ENCODE measurements at regions not wholly inside any gene's neighbourhood (a gene's known extent, or its start where the extent isn't known, plus 50 kb on each side); places are given as distances from the start of the nearest gene placed in this dataset.

DNA sequence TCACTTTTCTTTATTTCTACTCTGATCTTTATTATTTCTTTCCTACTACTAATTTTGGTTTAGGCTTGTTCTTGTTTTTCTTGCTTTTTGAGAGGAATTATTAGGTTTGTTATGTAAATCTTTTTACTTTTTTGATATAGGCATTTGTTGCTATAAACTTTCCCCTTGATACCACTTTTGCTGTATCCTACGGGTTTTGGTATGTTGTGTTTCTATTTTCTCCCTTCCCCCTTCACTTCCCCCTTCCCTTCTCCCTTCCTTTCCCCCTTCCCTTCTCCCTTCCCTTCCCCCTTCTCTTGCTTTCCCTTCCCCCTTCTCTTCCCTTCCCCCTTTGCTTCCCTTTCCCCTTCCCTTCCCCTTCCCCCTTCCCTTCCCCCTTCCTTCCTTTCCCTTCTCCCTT, 529.6 kb downstream of the RAB38 start:
- TF ChIP-seq CTCF (conservative IDR thresholded peaks at IDR 0.05) = no peak
- H3K4ac ChIP-seq (ENCODE audit: low read depth, low read length) = no peak overlapping the region
- no peaks in the 10 kb centered on the region for H3K27me3 Mint-ChIP-seq (ENCODE audit: low read depth)
- H3K27me3 ChIP-seq (ENCODE audit: insufficient read depth, low read length) = no peaks in the 10 kb centered on the region
- no peak overlapping the region for H2BK12ac ChIP-seq (ENCODE audit: insufficient read length, low read depth, low read length)
- no peak for DNase-seq
- no peak overlapping the region for H4K91ac ChIP-seq (ENCODE audit: insufficient read length, low read depth, low read length)
- no peak overlapping the region for H2BK15ac ChIP-seq (ENCODE audit: low read depth, low read length)
- no peaks in the 10 kb centered on the region for H3K79me2 ChIP-seq (ENCODE audit: insufficient read depth, low read length)
- H4K20me1 ChIP-seq (ENCODE audit: control insufficient read depth, insufficient read depth, insufficient read length) = no peaks in the 10 kb centered on the region
- no peak overlapping the region for H2AK5ac ChIP-seq (ENCODE audit: insufficient read length, low read length)
- no peak overlapping the region for H3K18ac ChIP-seq (ENCODE audit: insufficient read length, low read depth, low read length)
- no peak overlapping the region for H2BK120ac ChIP-seq (ENCODE audit: low read depth, low read length, poor library complexity, severe bottlenecking)
- H3K4me2 ChIP-seq (ENCODE audit: insufficient read depth, insufficient read length, low read length) = no peak overlapping the region
- no peak overlapping the region for H3K23ac ChIP-seq (ENCODE audit: insufficient read length, low read depth, low read length)
- peaks cover 2 to 29% (median 5%) of the 10 kb centered on the region in 3 experiments; a peak in 6 of 7 replicates for H3K36me3 Mint-ChIP-seq (ENCODE audit: insufficient read depth in 1 of 3, low read depth in 3 of 3)
- no peak overlapping the region for H4K5ac ChIP-seq (ENCODE audit: insufficient read length, low read depth, low read length)
- H3K14ac ChIP-seq (ENCODE audit: insufficient read depth, low read length) = no peak overlapping the region
- no peaks in the 10 kb centered on the region for H3K79me1 ChIP-seq (ENCODE audit: insufficient read depth, low read depth, low read length, poor library complexity, severe bottlenecking)
- no peak overlapping the region for H2BK5ac ChIP-seq (ENCODE audit: insufficient read length, low read length)
- H3K4me3 Mint-ChIP-seq = no peak overlapping the region
- no peak overlapping the region for H2BK20ac ChIP-seq (ENCODE audit: low read depth, low read length, poor library complexity, severe bottlenecking)
- no peak overlapping the region for H3T11ph ChIP-seq (ENCODE audit: low read length)
- H3K23me2 ChIP-seq (ENCODE audit: insufficient read length, low read depth, low read length, poor library complexity, severe bottlenecking) = no peaks in the 10 kb centered on the region
- no peaks in the 10 kb centered on the region for H3K9me3 ChIP-seq (ENCODE audit: control insufficient read depth, low read depth, low read length)
- no peak overlapping the region for H3K56ac ChIP-seq (ENCODE audit: insufficient read length, low read depth, low read length)
- no peak overlapping the region for H3K27ac ChIP-seq (ENCODE audit: insufficient read length, low read depth, low read length)
- H3K4me1 ChIP-seq (ENCODE audit: insufficient read depth, low read length) = no peaks in the 10 kb centered on the region
- H2AFZ ChIP-seq (ENCODE audit: low read length) = no peak overlapping the region
- H3K27ac Mint-ChIP-seq = no peak overlapping the region
- peaks cover 15 to 16% of the 10 kb centered on the region in 2 experiments; a peak in 4 of 5 replicates for H3K9me3 Mint-ChIP-seq
- H3K9ac ChIP-seq (ENCODE audit: extremely low read depth, insufficient read length, low read length) = no peak overlapping the region
- no peak overlapping the region for H4K8ac ChIP-seq (replicated peaks; ENCODE audit: insufficient read length, low read depth, low read length)
- H3K4me1 Mint-ChIP-seq = peaks cover 0 to 21% of the 10 kb centered on the region in 2 experiments; a peak in 3 of 4 replicates
- WGBS (ENCODE audit: extremely low coverage, insufficient read length, low lambda C conversion rate) = no CpG with 5 or more reads among the region's 1 CpG

All from H9 (cell line).